ENCODE measurements at regions not wholly inside any gene's neighbourhood (a gene's known extent, or its start where the extent isn't known, plus 50 kb on each side); places are given as distances from the start of the nearest gene placed in this dataset.

DNA sequence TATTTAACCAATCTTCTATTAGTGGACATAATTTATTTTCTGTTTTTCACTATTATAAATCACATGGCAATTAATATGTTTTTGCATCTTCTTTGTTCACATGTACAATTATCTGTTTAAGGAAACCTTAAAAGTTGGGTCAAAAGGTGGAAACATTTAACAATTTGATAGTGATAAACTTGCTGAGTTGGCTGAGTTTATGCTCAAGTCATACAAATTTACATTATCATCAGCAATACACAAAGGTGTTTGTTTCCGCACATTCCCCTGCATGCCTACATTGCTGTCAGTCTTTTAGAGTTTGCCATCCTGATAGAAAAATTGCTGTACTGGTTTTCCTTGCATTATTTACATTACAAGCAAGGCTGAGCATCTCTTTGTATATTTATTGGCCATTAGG is 139.5 kb downstream of the KCNRG start:
- Histone ChIP-seq H3K27ac (no peak overlapping the region), H3K9me3 (ENCODE audit: insufficient read depth, low read depth) (no peaks in the 10 kb centered on the region; the same call in 1 of the 2 replicates), H3K4me1 (replicated peaks; ENCODE audit: insufficient read depth) (no peaks in the 10 kb centered on the region), H3K36me3 (ENCODE audit: low read depth) (no peaks in the 10 kb centered on the region), H3K9me2 (ENCODE audit: insufficient read depth) (no peaks in the 10 kb centered on the region), H3K4me2 (no peak overlapping the region), H3K27me3 (ENCODE audit: insufficient read depth, low read depth) (no peaks in the 10 kb centered on the region), H2AFZ (no peak overlapping the region), H4K20me1 (ENCODE audit: insufficient read depth) (no peaks in the 10 kb centered on the region), H3K4me3 (no peak overlapping the region), H3K79me2 (ENCODE audit: low read depth) (no peaks in the 10 kb centered on the region), H3F3A (ENCODE audit: insufficient read depth, low read depth) (no peaks in the 10 kb centered on the region)
- intact Hi-C loops (cut with micrococcal nuclease; ENCODE audit: unreplicated experiment) = no loop called here
- BruUV-seq (replicated peaks) = no TSS peak
- DNase-seq = no peak
- TF ChIP-seq, protein P1, sequence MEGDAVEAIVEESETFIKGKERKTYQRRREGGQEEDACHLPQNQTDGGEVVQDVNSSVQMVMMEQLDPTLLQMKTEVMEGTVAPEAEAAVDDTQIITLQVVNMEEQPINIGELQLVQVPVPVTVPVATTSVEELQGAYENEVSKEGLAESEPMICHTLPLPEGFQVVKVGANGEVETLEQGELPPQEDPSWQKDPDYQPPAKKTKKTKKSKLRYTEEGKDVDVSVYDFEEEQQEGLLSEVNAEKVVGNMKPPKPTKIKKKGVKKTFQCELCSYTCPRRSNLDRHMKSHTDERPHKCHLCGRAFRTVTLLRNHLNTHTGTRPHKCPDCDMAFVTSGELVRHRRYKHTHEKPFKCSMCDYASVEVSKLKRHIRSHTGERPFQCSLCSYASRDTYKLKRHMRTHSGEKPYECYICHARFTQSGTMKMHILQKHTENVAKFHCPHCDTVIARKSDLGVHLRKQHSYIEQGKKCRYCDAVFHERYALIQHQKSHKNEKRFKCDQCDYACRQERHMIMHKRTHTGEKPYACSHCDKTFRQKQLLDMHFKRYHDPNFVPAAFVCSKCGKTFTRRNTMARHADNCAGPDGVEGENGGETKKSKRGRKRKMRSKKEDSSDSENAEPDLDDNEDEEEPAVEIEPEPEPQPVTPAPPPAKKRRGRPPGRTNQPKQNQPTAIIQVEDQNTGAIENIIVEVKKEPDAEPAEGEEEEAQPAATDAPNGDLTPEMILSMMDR (conservative IDR thresholded peaks at IDR 0.05) = no peak
- TF ChIP-seq EZH2 (IDR thresholded peaks at IDR 0.05; ENCODE audit: low read depth) = no peak
- ChIA-PET POLR2A (ENCODE audit: unreplicated experiment) (no interaction called here), CTCF (no interaction called here)

DNA sequence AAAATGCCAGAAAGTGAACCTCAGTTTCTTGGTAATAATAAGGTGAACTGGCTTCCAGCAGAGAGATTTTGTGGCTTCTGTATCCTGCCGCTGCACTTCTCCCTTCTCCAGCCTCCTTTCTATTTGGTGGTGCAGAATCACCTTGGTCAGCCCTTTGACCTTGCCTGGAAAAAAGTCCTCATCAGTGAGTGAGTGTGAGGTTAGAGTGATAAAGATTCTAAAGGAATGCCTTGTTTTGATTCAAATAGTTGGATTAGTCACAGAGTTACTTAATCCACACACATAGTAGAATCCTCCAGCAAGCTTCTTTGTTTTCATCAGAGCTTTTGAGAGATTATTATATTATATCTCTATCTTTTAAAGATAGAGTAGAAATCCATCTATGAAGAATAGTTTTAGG is 140.9 kb downstream of the KCNRG start:
- no peak for DNase-seq
- no peak overlapping the region for H3K4me2 ChIP-seq
- no peaks in the 10 kb centered on the region for H3K79me2 ChIP-seq (ENCODE audit: low read depth)
- no peaks in the 10 kb centered on the region for H3K9me3 ChIP-seq (ENCODE audit: insufficient read depth, low read depth)
- H3K27me3 ChIP-seq (ENCODE audit: insufficient read depth, low read depth) = no peaks in the 10 kb centered on the region
- no peak overlapping the region for H3K27ac ChIP-seq
- H3K4me3 ChIP-seq = no peak overlapping the region
- intact Hi-C loops (cut with micrococcal nuclease; ENCODE audit: unreplicated experiment) = no loop called here
- no peak overlapping the region for H2AFZ ChIP-seq
- no TSS peak for BruUV-seq (replicated peaks)
- no peaks in the 10 kb centered on the region for H3K36me3 ChIP-seq (ENCODE audit: low read depth)
- H3K4me1 ChIP-seq (replicated peaks; ENCODE audit: insufficient read depth) = peaks cover 8% of the 10 kb centered on the region
- H3F3A ChIP-seq (ENCODE audit: insufficient read depth, low read depth) = 0 out of 2 replicates have a peak, but pooled peaks cover 6% of the 10 kb centered on the region
- no peaks in the 10 kb centered on the region for H4K20me1 ChIP-seq (ENCODE audit: insufficient read depth)
- no peaks in the 10 kb centered on the region for H3K9me2 ChIP-seq (ENCODE audit: insufficient read depth)
- ChIA-PET POLR2A (ENCODE audit: unreplicated experiment) (no interaction called here), CTCF (no interaction called here)
- TF ChIP-seq, protein P1 (conservative IDR thresholded peaks at IDR 0.05) = no peak
- TF ChIP-seq EZH2 (IDR thresholded peaks at IDR 0.05; ENCODE audit: low read depth) = no peak

- POLR2A ChIA-PET (ENCODE audit: unreplicated experiment) = no interaction called here
- no peak for DNase-seq
- no peaks in the 10 kb centered on the region for H3K9me3 ChIP-seq (ENCODE audit: insufficient read depth, low read depth)
- H4K20me1 ChIP-seq (ENCODE audit: insufficient read depth) = no peaks in the 10 kb centered on the region
- no peaks in the 10 kb centered on the region for H3K36me3 ChIP-seq (ENCODE audit: low read depth)
- no peak for TF ChIP-seq EZH2 (IDR thresholded peaks at IDR 0.05; ENCODE audit: low read depth)
- TF ChIP-seq, protein P1 (conservative IDR thresholded peaks at IDR 0.05) = no peak
- H3K4me3 ChIP-seq = no peak overlapping the region
- BruUV-seq (replicated peaks) = no TSS peak
- H3K4me1 ChIP-seq (replicated peaks; ENCODE audit: insufficient read depth) = peaks cover 8% of the 10 kb centered on the region
- intact Hi-C loops (cut with micrococcal nuclease; ENCODE audit: unreplicated experiment) = no loop called here
- H3K9me2 ChIP-seq (ENCODE audit: insufficient read depth) = no peaks in the 10 kb centered on the region
- H2AFZ ChIP-seq = no peak overlapping the region
- H3F3A ChIP-seq (ENCODE audit: insufficient read depth, low read depth) = 0 out of 2 replicates have a peak, but pooled peaks cover 6% of the 10 kb centered on the region
- CTCF ChIA-PET = no interaction called here
- H3K79me2 ChIP-seq (ENCODE audit: low read depth) = no peaks in the 10 kb centered on the region
- no peak overlapping the region for H3K27ac ChIP-seq
- H3K4me2 ChIP-seq = no peak overlapping the region
- no peaks in the 10 kb centered on the region for H3K27me3 ChIP-seq (ENCODE audit: insufficient read depth, low read depth)
Observed at GRCh38 chr13:50156561-50157127, 141.4 kb downstream of the KCNRG start.

Measured in PC-9 (cell line).